Caco-2 (cell line): ENCODE measurements at regions not wholly inside any gene's neighbourhood (a gene's known extent, or its start where the extent isn't known, plus 50 kb on each side); places are given as distances from the start of the nearest gene placed in this dataset.
A peak's percentile ranks its signal among the peaks of the same experiment; 100 is the strongest.

Source experiments
- BruUV-seq: library from RNA; stranded (reverse); fragments of 400-500 nt; replicated peaks from 2 replicates; lab custom pipeline; 2021; lab: Mats Ljungman, UMichigan
- CTCF ChIA-PET: fragments of 300-600 bp; sonication (Branson Sonifier 250); formaldehyde crosslinking; loops from one replicate; lab custom pipeline; 2022; ENCODE audit warnings: antibody characterized with exemption; lab: Charles Lee
- POLR2A ChIA-PET: fragments of 300-600 bp; sonication (Branson Sonifier 250); formaldehyde crosslinking; loops from one replicate; lab custom pipeline; 2022; ENCODE audit warnings: antibody characterized with exemption; lab: Charles Lee
- DNase-seq, 2 experiments: peaks; one replicate each; pipeline versions ENCODE4 v3.0.0 to v3.0.0-alpha.2; 2020 to 2022
- H3K27me3 ChIP-seq: replicated peaks from 2 replicates; pipeline ENCODE4 v1.6.0; 2011; ENCODE audit warnings: low read length; ENCODE audit not compliant: control insufficient read depth, insufficient read depth
- H3K36me3 ChIP-seq: 2 replicates; pipeline ENCODE4 v1.5.1; 2011; ENCODE audit warnings: low read length; ENCODE audit not compliant: control insufficient read depth, insufficient read depth
- H3K4me1 ChIP-seq: fragments of 250-450 bp; sonication (Bioruptor Pico); 2 replicates; pipeline ENCODE4 v1.5.1; 2020; ENCODE audit warnings: mild to moderate bottlenecking
- H3K4me3 ChIP-seq: 2 replicates; pipeline ENCODE4 v1.5.1; 2011; ENCODE audit warnings: low read depth, mild to moderate bottlenecking, control low read depth, low read length
- H3K9me3 ChIP-seq: fragments of 250-450 bp; sonication (Bioruptor Pico); 2 replicates; pipeline ENCODE4 v1.5.1; 2020; ENCODE audit warnings: mild to moderate bottlenecking, moderate library complexity
- H3K27ac Mint-ChIP-seq: one replicate; pipeline ENCODE4 v1.8.0; 2022; ENCODE audit warnings: mixed read lengths; ENCODE audit not compliant: unreplicated experiment
- H3K27me3 Mint-ChIP-seq: one replicate; pipeline ENCODE4 v1.8.0; 2022; ENCODE audit warnings: mixed read lengths; ENCODE audit not compliant: insufficient read depth, unreplicated experiment
- H3K36me3 Mint-ChIP-seq: one replicate; pipeline ENCODE4 v1.8.0; 2022; ENCODE audit warnings: mild to moderate bottlenecking, mixed read lengths; ENCODE audit not compliant: insufficient read depth, unreplicated experiment
- H3K4me1 Mint-ChIP-seq: one replicate; pipeline ENCODE4 v1.8.0; 2022; ENCODE audit warnings: low read depth, mixed read lengths; ENCODE audit not compliant: unreplicated experiment
- H3K4me3 Mint-ChIP-seq: one replicate; pipeline ENCODE4 v1.8.0; 2022; ENCODE audit warnings: mild to moderate bottlenecking, moderate library complexity, mixed read lengths; ENCODE audit not compliant: unreplicated experiment
- H3K9me3 Mint-ChIP-seq: one replicate; pipeline ENCODE4 v1.8.0; 2022; ENCODE audit warnings: mixed read lengths; ENCODE audit not compliant: unreplicated experiment
- intact Hi-C: fragments of 100-400 bp; cut with micrococcal nuclease; formaldehyde crosslinking; loops from one replicate; pipeline ENCODE4 v1.10.0; 2022; ENCODE audit not compliant: unreplicated experiment
- TF ChIP-seq, protein P1 (sequence below), 2 experiments: fragments of 200-600 bp in 1 of 2; IDR thresholded peaks; 1 replicate in 1 of 2; 2 replicates in 1 of 2; pipeline versions ENCODE4 v1.5.1 to v1.8.0; 2011 to 2022; ENCODE audit warnings: antibody characterized with exemption in 1 of 2, control low read depth in 1 of 2, inconsistent platforms in 1 of 2, low read depth in 1 of 2, low read length in 1 of 2, mild to moderate bottlenecking in 1 of 2, moderate library complexity in 1 of 2; ENCODE audit not compliant: insufficient read depth in 1 of 2, severe bottlenecking in 1 of 2, unreplicated experiment in 1 of 2

DNA sequence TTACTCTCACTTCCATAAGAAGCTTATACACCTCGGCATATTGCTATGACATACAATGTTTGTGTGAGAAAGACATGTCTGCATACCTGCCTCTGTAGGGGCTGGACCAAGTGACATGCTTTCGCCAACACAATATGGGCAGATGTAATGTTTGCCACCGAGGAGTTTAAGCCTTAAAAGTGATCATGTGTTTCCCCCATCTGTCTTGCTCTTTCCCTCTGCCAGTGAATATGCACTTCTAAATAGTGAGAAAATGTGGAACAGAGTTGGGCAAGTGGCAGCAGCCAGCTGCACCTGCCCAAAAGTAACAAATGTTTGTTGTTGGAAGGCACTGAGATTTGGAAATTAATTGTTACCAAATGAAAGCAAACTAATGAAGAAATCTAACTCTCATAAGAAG, 274.8 kb upstream of the BTBD3 start:
- Mint-ChIP-seq H3K27ac (no peak overlapping the region), H3K4me3 (no peak overlapping the region), H3K27me3 (peaks cover 9% of the 10 kb centered on the region), H3K36me3 (no peaks in the 10 kb centered on the region), H3K9me3 (no peaks in the 10 kb centered on the region), H3K4me1 (no peaks in the 10 kb centered on the region)
- no peak overlapping the region for H3K4me3 ChIP-seq
- POLR2A ChIA-PET, result no interaction called here
- no peak for DNase-seq
- no peaks in the 10 kb centered on the region for H3K9me3 ChIP-seq
- H3K27me3 ChIP-seq, result no peaks in the 10 kb centered on the region
- intact Hi-C loops, result no loop called here
- BruUV-seq, result no TSS peak
- TF ChIP-seq, protein P1, sequence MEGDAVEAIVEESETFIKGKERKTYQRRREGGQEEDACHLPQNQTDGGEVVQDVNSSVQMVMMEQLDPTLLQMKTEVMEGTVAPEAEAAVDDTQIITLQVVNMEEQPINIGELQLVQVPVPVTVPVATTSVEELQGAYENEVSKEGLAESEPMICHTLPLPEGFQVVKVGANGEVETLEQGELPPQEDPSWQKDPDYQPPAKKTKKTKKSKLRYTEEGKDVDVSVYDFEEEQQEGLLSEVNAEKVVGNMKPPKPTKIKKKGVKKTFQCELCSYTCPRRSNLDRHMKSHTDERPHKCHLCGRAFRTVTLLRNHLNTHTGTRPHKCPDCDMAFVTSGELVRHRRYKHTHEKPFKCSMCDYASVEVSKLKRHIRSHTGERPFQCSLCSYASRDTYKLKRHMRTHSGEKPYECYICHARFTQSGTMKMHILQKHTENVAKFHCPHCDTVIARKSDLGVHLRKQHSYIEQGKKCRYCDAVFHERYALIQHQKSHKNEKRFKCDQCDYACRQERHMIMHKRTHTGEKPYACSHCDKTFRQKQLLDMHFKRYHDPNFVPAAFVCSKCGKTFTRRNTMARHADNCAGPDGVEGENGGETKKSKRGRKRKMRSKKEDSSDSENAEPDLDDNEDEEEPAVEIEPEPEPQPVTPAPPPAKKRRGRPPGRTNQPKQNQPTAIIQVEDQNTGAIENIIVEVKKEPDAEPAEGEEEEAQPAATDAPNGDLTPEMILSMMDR (IDR thresholded peaks at IDR 0.05; ENCODE audit: insufficient read depth in 1 of 2, low read depth in 1 of 2, low read length in 1 of 2, severe bottlenecking in 1 of 2, unreplicated experiment in 1 of 2), result no peak
- no peaks in the 10 kb centered on the region for H3K36me3 ChIP-seq
- no peaks in the 10 kb centered on the region for H3K4me1 ChIP-seq
- CTCF ChIA-PET, result no interaction called here

DNA sequence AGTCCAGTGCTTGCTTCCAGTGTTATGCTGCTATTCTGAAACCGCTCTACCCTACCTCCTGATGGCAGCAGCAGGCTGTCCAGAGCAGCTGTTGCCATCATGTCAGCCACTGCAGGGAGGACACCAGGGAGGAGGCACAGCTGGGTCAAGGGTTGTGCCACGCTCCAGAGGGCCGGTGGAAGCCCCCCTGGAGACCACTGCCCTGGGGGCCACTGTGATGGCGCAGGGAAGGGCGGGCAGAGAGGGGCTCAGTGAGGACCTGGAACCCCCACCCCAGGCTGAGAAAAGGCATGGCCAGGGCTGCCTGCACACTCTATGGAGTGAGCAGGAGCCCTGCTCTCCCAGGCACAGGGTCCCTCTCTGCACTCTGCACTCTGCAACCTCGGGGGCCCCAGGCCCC, 271.3 kb upstream of the BTBD3 start:
- ChIA-PET POLR2A (no interaction called here), CTCF (no interaction called here)
- BruUV-seq, result no TSS peak
- DNase-seq, result peak in 1 of 2 experiments; percentile 7
- Mint-ChIP-seq H3K36me3 (no peaks in the 10 kb centered on the region), H3K27me3 (no peaks in the 10 kb centered on the region), H3K27ac (no peak overlapping the region), H3K4me1 (no peaks in the 10 kb centered on the region), H3K4me3 (no peak overlapping the region), H3K9me3 (no peaks in the 10 kb centered on the region)
- H3K27me3 ChIP-seq, result no peaks in the 10 kb centered on the region
- H3K36me3 ChIP-seq, result no peaks in the 10 kb centered on the region
- no peaks in the 10 kb centered on the region for H3K9me3 ChIP-seq
- intact Hi-C loops, result no loop called here
- H3K4me3 ChIP-seq, result no peak overlapping the region
- no peaks in the 10 kb centered on the region for H3K4me1 ChIP-seq
- TF ChIP-seq, protein P1 (IDR thresholded peaks at IDR 0.05; ENCODE audit: insufficient read depth in 1 of 2, low read depth in 1 of 2, low read length in 1 of 2, severe bottlenecking in 1 of 2, unreplicated experiment in 1 of 2), result no peak

DNA sequence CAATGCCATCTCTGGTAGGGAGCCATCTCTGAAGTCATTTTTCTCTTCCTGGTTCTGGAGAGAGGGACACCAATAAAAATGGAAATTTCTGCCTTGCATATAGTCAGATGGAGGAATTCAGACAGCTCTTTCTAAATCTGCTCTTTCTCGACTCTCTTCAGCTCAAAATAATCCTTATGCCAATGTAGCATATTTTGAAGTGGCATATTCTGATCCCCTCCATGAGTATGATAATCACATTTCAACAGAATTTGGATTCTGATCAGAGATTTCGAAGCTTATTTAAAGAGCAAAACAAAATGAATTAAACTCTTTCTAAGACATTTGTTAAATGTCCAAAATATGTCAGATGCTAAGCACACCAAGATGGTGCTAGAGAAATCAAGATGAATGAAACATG, 267.1 kb upstream of the BTBD3 start:
- BruUV-seq, result no TSS peak
- no peak overlapping the region for H3K4me3 ChIP-seq

More for the DNA sequence above, 267.1 kb upstream of the BTBD3 start:
- no peaks in the 10 kb centered on the region for H3K27me3 Mint-ChIP-seq
- Histone ChIP-seq H3K9me3 (no peaks in the 10 kb centered on the region), H3K36me3 (no peaks in the 10 kb centered on the region), H3K4me1 (no peaks in the 10 kb centered on the region), H3K27me3 (no peaks in the 10 kb centered on the region)
- no peaks in the 10 kb centered on the region for H3K36me3 Mint-ChIP-seq
- intact Hi-C loops, result no loop called here
- H3K4me1 Mint-ChIP-seq, result no peaks in the 10 kb centered on the region
- H3K4me3 Mint-ChIP-seq, result no peak overlapping the region
- TF ChIP-seq, protein P1 (IDR thresholded peaks at IDR 0.05; ENCODE audit: insufficient read depth in 1 of 2, low read depth in 1 of 2, low read length in 1 of 2, severe bottlenecking in 1 of 2, unreplicated experiment in 1 of 2), result no peak
- ChIA-PET CTCF (no interaction called here), POLR2A (interaction anchor here (0.6 kb wide), 1 partner anchor 554 kb away, joined by 3 read pairs; no protein-coding TSS in a partner anchor)
- no peak overlapping the region for H3K27ac Mint-ChIP-seq
- no peak for DNase-seq
- H3K9me3 Mint-ChIP-seq, result no peaks in the 10 kb centered on the region
